ENCODE measurements at regions not wholly inside any gene's neighbourhood (a gene's known extent, or its start where the extent isn't known, plus 50 kb on each side); places are given as distances from the start of the nearest gene placed in this dataset.
"Not testable (repeated sequence)": the region's sequence is repeated elsewhere in the genome, so short reads cannot be mapped to it uniquely, and the experiment has no call there.

GRCh38 chr19:21621671-21622070, 116.3 kb downstream of the ZNF429 start:
- H3K36me3 ChIP-seq (ENCODE audit: control insufficient read depth in 2 of 2, extremely low read depth in 1 of 2, insufficient read depth in 2 of 2, low read length in 2 of 2): no peaks in the 10 kb centered on the region
- no peaks in the 10 kb centered on the region for H4K20me1 ChIP-seq (ENCODE audit: control insufficient read depth, extremely low read depth, insufficient read depth, low read length)
- no peak for TF ChIP-seq CTCF (optimal IDR thresholded peaks at IDR 0.05 in 1 of 3, IDR thresholded peaks at IDR 0.05 in 1 of 3, conservative IDR thresholded peaks at IDR 0.05 in 1 of 3; ENCODE audit: extremely low read depth in 1 of 3, insufficient read depth in 2 of 3, low read length in 3 of 3)
- peaks cover 4% of the 10 kb centered on the region for H3K9me3 ChIP-seq (ENCODE audit: control insufficient read depth, low read depth, low read length)
- DNase-seq (ENCODE audit: low read depth, low spot score) (no peak), FAIRE-seq (no peak)
- no peaks in the 10 kb centered on the region for H3K79me2 ChIP-seq (ENCODE audit: control insufficient read depth, insufficient read depth, low read length)
- no peak overlapping the region for H3K4me2 ChIP-seq (ENCODE audit: control insufficient read depth, extremely low read depth, insufficient read depth, low read depth, low read length)
- no peaks in the 10 kb centered on the region for H3K4me1 ChIP-seq (ENCODE audit: control insufficient read depth, extremely low read depth, insufficient read depth, low read length)
- dilution Hi-C loops (cut with MboI; ENCODE audit: extremely low pct_ligation_motif_present, low sequenced_read_pairs): no loop called here
- no peak overlapping the region for H2AFZ ChIP-seq (ENCODE audit: control insufficient read depth, low read length)
- no peak overlapping the region for H3K27ac ChIP-seq (ENCODE audit: control insufficient read depth, insufficient read depth, low read length)
- no peaks in the 10 kb centered on the region for H3K27me3 ChIP-seq (ENCODE audit: control insufficient read depth, extremely low read depth, insufficient read depth, low read length)
- no peaks in the 10 kb centered on the region for H3K9me1 ChIP-seq (ENCODE audit: control insufficient read depth, extremely low read depth, insufficient read depth, low read length)
- H3K4me3 ChIP-seq (ENCODE audit: control insufficient read depth in 2 of 3, extremely low read depth in 1 of 3, insufficient read depth in 2 of 3, low read depth in 1 of 3, low read length in 3 of 3): no peak overlapping the region
- no peak overlapping the region for H3K9ac ChIP-seq (ENCODE audit: control insufficient read depth, extremely low read depth, insufficient read depth, low read length)

GRCh38 chr19:21617740-21618339, 112.4 kb downstream of the ZNF429 start:
- Histone ChIP-seq H3K27me3 (ENCODE audit: control insufficient read depth, extremely low read depth, insufficient read depth, low read length) (no peaks in the 10 kb centered on the region), H4K20me1 (ENCODE audit: control insufficient read depth, extremely low read depth, insufficient read depth, low read length) (no peaks in the 10 kb centered on the region), H3K9me3 (ENCODE audit: control insufficient read depth, low read depth, low read length) (peaks cover 4% of the 10 kb centered on the region), H3K4me1 (ENCODE audit: control insufficient read depth, extremely low read depth, insufficient read depth, low read length) (no peaks in the 10 kb centered on the region), H2AFZ (ENCODE audit: control insufficient read depth, low read length) (no peak overlapping the region), H3K9me1 (ENCODE audit: control insufficient read depth, extremely low read depth, insufficient read depth, low read length) (no peaks in the 10 kb centered on the region), H3K27ac (ENCODE audit: control insufficient read depth, insufficient read depth, low read length) (no peak overlapping the region), H3K4me2 (ENCODE audit: control insufficient read depth, extremely low read depth, insufficient read depth, low read depth, low read length) (no peak overlapping the region), H3K79me2 (ENCODE audit: control insufficient read depth, insufficient read depth, low read length) (no peaks in the 10 kb centered on the region), H3K9ac (ENCODE audit: control insufficient read depth, extremely low read depth, insufficient read depth, low read length) (no peak overlapping the region), H3K4me3 (ENCODE audit: control insufficient read depth in 2 of 3, extremely low read depth in 1 of 3, insufficient read depth in 2 of 3, low read depth in 1 of 3, low read length in 3 of 3) (no peak overlapping the region), H3K36me3 (ENCODE audit: control insufficient read depth in 2 of 2, extremely low read depth in 1 of 2, insufficient read depth in 2 of 2, low read length in 2 of 2) (no peaks in the 10 kb centered on the region)
- no peak for FAIRE-seq
- dilution Hi-C loops (cut with MboI; ENCODE audit: extremely low pct_ligation_motif_present, low sequenced_read_pairs): no loop called here
- no peak for DNase-seq (ENCODE audit: low read depth, low spot score)
- TF ChIP-seq EZH2 (IDR thresholded peaks at IDR 0.05; ENCODE audit: low read length) (no peak), CTCF (optimal IDR thresholded peaks at IDR 0.05 in 1 of 3, IDR thresholded peaks at IDR 0.05 in 1 of 3, conservative IDR thresholded peaks at IDR 0.05 in 1 of 3; ENCODE audit: extremely low read depth in 1 of 3, insufficient read depth in 2 of 3, low read length in 3 of 3) (no peak)

- H3K9me3 ChIP-seq (ENCODE audit: control insufficient read depth, low read depth, low read length); H3K9ac ChIP-seq (ENCODE audit: control insufficient read depth, extremely low read depth, insufficient read depth, low read length); H3K9me1 ChIP-seq (ENCODE audit: control insufficient read depth, extremely low read depth, insufficient read depth, low read length); H4K20me1 ChIP-seq (ENCODE audit: control insufficient read depth, extremely low read depth, insufficient read depth, low read length); H3K4me1 ChIP-seq (ENCODE audit: control insufficient read depth, extremely low read depth, insufficient read depth, low read length); H3K36me3 ChIP-seq (ENCODE audit: control insufficient read depth in 2 of 2, extremely low read depth in 1 of 2, insufficient read depth in 2 of 2, low read length in 2 of 2); FAIRE-seq; H3K27me3 ChIP-seq (ENCODE audit: control insufficient read depth, extremely low read depth, insufficient read depth, low read length); DNase-seq (ENCODE audit: low read depth, low spot score); H3K79me2 ChIP-seq (ENCODE audit: control insufficient read depth, insufficient read depth, low read length); H3K4me3 ChIP-seq (ENCODE audit: control insufficient read depth in 2 of 3, extremely low read depth in 1 of 3, insufficient read depth in 2 of 3, low read depth in 1 of 3, low read length in 3 of 3); dilution Hi-C loops (cut with MboI; ENCODE audit: extremely low pct_ligation_motif_present, low sequenced_read_pairs); H3K4me2 ChIP-seq (ENCODE audit: control insufficient read depth, extremely low read depth, insufficient read depth, low read depth, low read length); H3K27ac ChIP-seq (ENCODE audit: control insufficient read depth, insufficient read depth, low read length); H2AFZ ChIP-seq (ENCODE audit: control insufficient read depth, low read length): not testable (repeated sequence)
Measured at GRCh38 chr19:21614776-21615175, 109.4 kb downstream of the ZNF429 start.

GRCh38 chr19:21613201-21613600, 107.8 kb downstream of the ZNF429 start:
- H3K27me3 ChIP-seq (ENCODE audit: control insufficient read depth, extremely low read depth, insufficient read depth, low read length); dilution Hi-C loops (cut with MboI; ENCODE audit: extremely low pct_ligation_motif_present, low sequenced_read_pairs); H3K4me2 ChIP-seq (ENCODE audit: control insufficient read depth, extremely low read depth, insufficient read depth, low read depth, low read length); H4K20me1 ChIP-seq (ENCODE audit: control insufficient read depth, extremely low read depth, insufficient read depth, low read length); H3K79me2 ChIP-seq (ENCODE audit: control insufficient read depth, insufficient read depth, low read length); H3K4me3 ChIP-seq (ENCODE audit: control insufficient read depth in 2 of 3, extremely low read depth in 1 of 3, insufficient read depth in 2 of 3, low read depth in 1 of 3, low read length in 3 of 3); H3K36me3 ChIP-seq (ENCODE audit: control insufficient read depth in 2 of 2, extremely low read depth in 1 of 2, insufficient read depth in 2 of 2, low read length in 2 of 2); H3K27ac ChIP-seq (ENCODE audit: control insufficient read depth, insufficient read depth, low read length); H2AFZ ChIP-seq (ENCODE audit: control insufficient read depth, low read length); H3K4me1 ChIP-seq (ENCODE audit: control insufficient read depth, extremely low read depth, insufficient read depth, low read length); H3K9ac ChIP-seq (ENCODE audit: control insufficient read depth, extremely low read depth, insufficient read depth, low read length); FAIRE-seq; DNase-seq (ENCODE audit: low read depth, low spot score); H3K9me1 ChIP-seq (ENCODE audit: control insufficient read depth, extremely low read depth, insufficient read depth, low read length); H3K9me3 ChIP-seq (ENCODE audit: control insufficient read depth, low read depth, low read length): not testable (repeated sequence)

Data from keratinocyte (primary cell).